IMR-90 (cell line): ENCODE measurements at regions not wholly inside any gene's neighbourhood (a gene's known extent, or its start where the extent isn't known, plus 50 kb on each side); places are given as distances from the start of the nearest gene placed in this dataset.
"Not testable (repeated sequence)": the region's sequence is repeated elsewhere in the genome, so short reads cannot be mapped to it uniquely, and the experiment has no call there.

ENCODE experiments used
- ATAC-seq: fragments of 200-7000 bp; cut with Tn5 transposase; 2 replicates; pipeline ENCODE4 v1.9.1; 2020; ENCODE audit warnings: low read depth, mild to moderate bottlenecking, moderate library complexity
- BruUV-seq: library from RNA; stranded (reverse); fragments of 400-500 nt; replicated peaks from 2 replicates; lab custom pipeline; 2021; lab: Mats Ljungman, UMichigan
- CTCF ChIA-PET: fragments of 300-600 bp; formaldehyde crosslinking; extraction: SDS; loops from one replicate; lab custom pipeline; 2021; ENCODE audit warnings: antibody characterized with exemption; lab: Yijun Ruan, JAX
- POLR2A ChIA-PET: fragments of 300-600 bp; sonication (Branson Sonifier 250); formaldehyde crosslinking; loops from one replicate; lab custom pipeline; 2022; ENCODE audit warnings: antibody characterized with exemption; ENCODE audit not compliant: unreplicated experiment; lab: Charles Lee
- DNase-seq: peaks from one replicate; pipeline ENCODE4 v3.0.0; 2013
- H2AFZ ChIP-seq: replicated peaks from 2 replicates; pipeline ENCODE3; 2013; ENCODE audit warnings: low read length, mild to moderate bottlenecking; ENCODE audit not compliant: poor library complexity
- H2AK5ac ChIP-seq: 2 replicates; pipeline ENCODE4 v1.6.1; 2013; ENCODE audit warnings: low read depth, low read length, inconsistent platforms
- H2AK9ac ChIP-seq: replicated peaks from 2 replicates; pipeline ENCODE3; 2013; ENCODE audit warnings: mild to moderate bottlenecking, low read depth, low read length, moderate library complexity; ENCODE audit not compliant: poor library complexity
- H2BK120ac ChIP-seq: 2 replicates; pipeline ENCODE4 v1.6.1; 2013; ENCODE audit warnings: low read depth, low read length, inconsistent platforms
- H2BK15ac ChIP-seq: 3 replicates; pipeline ENCODE4 v1.6.1; 2013; ENCODE audit warnings: low read depth, low read length, inconsistent platforms
- H2BK20ac ChIP-seq: 2 replicates; pipeline ENCODE4 v1.6.1; 2013; ENCODE audit warnings: low read depth, mild to moderate bottlenecking, inconsistent platforms, low read length, moderate library complexity
- H2BK5ac ChIP-seq: 2 replicates; pipeline ENCODE4 v1.6.1; 2013; ENCODE audit warnings: mild to moderate bottlenecking, low read depth, low read length, inconsistent platforms; ENCODE audit not compliant: poor library complexity, severe bottlenecking
- H3K14ac ChIP-seq: replicated peaks from 2 replicates; pipeline ENCODE4 v1.6.1; 2013; ENCODE audit warnings: low read depth, low read length, inconsistent platforms
- H3K18ac ChIP-seq: 2 replicates; pipeline ENCODE4 v1.6.1; 2013; ENCODE audit warnings: low read depth, low read length, control low read depth
- H3K23ac ChIP-seq: 2 replicates; pipeline ENCODE4 v1.6.1; 2013; ENCODE audit warnings: low read depth, low read length, inconsistent platforms
- H3K27ac ChIP-seq: 2 replicates; pipeline ENCODE4 v1.5.1; 2013; ENCODE audit warnings: mild to moderate bottlenecking, control low read depth, low read length; ENCODE audit not compliant: insufficient read depth
- H3K27me3 ChIP-seq: 2 replicates; pipeline ENCODE4 v1.6.1; 2013; ENCODE audit warnings: low read length; ENCODE audit not compliant: control insufficient read depth, insufficient read depth
- H3K36me3 ChIP-seq: 2 replicates; pipeline ENCODE4 v1.6.1; 2013; ENCODE audit warnings: low read length, mixed read lengths; ENCODE audit not compliant: control insufficient read depth, insufficient read depth
- H3K4ac ChIP-seq: 2 replicates; pipeline ENCODE4 v1.6.1; 2013; ENCODE audit warnings: low read depth, low read length, inconsistent platforms
- H3K4me1 ChIP-seq: 2 replicates; pipeline ENCODE4 v1.6.1; 2013; ENCODE audit warnings: low read length, mixed read lengths; ENCODE audit not compliant: control insufficient read depth, insufficient read depth
- H3K4me2 ChIP-seq: 2 replicates; pipeline ENCODE4 v1.6.1; 2013; ENCODE audit warnings: low read depth, mild to moderate bottlenecking, control low read depth, low read length, moderate library complexity
- H3K4me3 ChIP-seq: 2 replicates; pipeline ENCODE4 v1.5.1; 2013; ENCODE audit warnings: low read depth, mild to moderate bottlenecking, control low read depth, low read length, moderate library complexity; ENCODE audit not compliant: insufficient read depth
- H3K56ac ChIP-seq: 2 replicates; pipeline ENCODE4 v1.6.1; 2013; ENCODE audit warnings: low read length, inconsistent platforms; ENCODE audit not compliant: insufficient read depth; ENCODE audit errors: extremely low read depth
- H3K79me1 ChIP-seq, 2 experiments: 2 replicates each; pipeline ENCODE4 v1.6.1; 2013; ENCODE audit warnings: low read length in 2 of 2, inconsistent platforms in 1 of 2, low read depth in 1 of 2
- H3K9ac ChIP-seq: 2 replicates; pipeline ENCODE4 v1.6.1; 2013; ENCODE audit warnings: low read depth, low read length, control low read depth
- H3K9me1 ChIP-seq: 2 replicates; pipeline ENCODE4 v1.6.1; 2013; ENCODE audit warnings: low read length, inconsistent platforms; ENCODE audit not compliant: insufficient read depth
- H3K9me3 ChIP-seq: 2 replicates; pipeline ENCODE4 v1.6.1; 2013; ENCODE audit warnings: low read length; ENCODE audit not compliant: control insufficient read depth, insufficient read depth
- H4K20me1 ChIP-seq: 2 replicates; pipeline ENCODE4 v1.6.1; 2013; ENCODE audit warnings: low read length, inconsistent platforms; ENCODE audit not compliant: insufficient read depth
- H4K5ac ChIP-seq: 2 replicates; pipeline ENCODE4 v1.6.1; 2013; ENCODE audit warnings: mild to moderate bottlenecking, low read depth, low read length, control low read depth
- H4K8ac ChIP-seq, 2 experiments: 2 replicates each; pipeline ENCODE4 v1.6.1; 2013; ENCODE audit warnings: low read depth in 2 of 2, low read length in 2 of 2, control low read depth in 1 of 2, inconsistent platforms in 1 of 2
- H4K91ac ChIP-seq: 2 replicates; pipeline ENCODE4 v1.6.1; 2013; ENCODE audit warnings: low read depth, low read length, inconsistent platforms; ENCODE audit not compliant: insufficient read depth
- CHD1 ChIP-seq: IDR thresholded peaks from 2 replicates; pipeline ENCODE4 v1.6.1; 2012; ENCODE audit warnings: low read depth, low read length, improper control_type of control experiment
- FOS ChIP-seq: fragments of 150-350 bp; IDR thresholded peaks from 2 replicates; pipeline ENCODE4 v1.6.1; 2016; ENCODE audit warnings: low read depth, low read length
- MXI1 ChIP-seq: IDR thresholded peaks from 2 replicates; pipeline ENCODE4 v1.6.1; 2012; ENCODE audit warnings: low read depth, mild to moderate bottlenecking, low read length, moderate library complexity, borderline replicate concordance
- NFE2L2 ChIP-seq: fragments of 150-350 bp; IDR thresholded peaks from 2 replicates; pipeline ENCODE4 v1.6.1; 2016; ENCODE audit warnings: low read depth, mild to moderate bottlenecking, low read length
- POLR2A ChIP-seq: IDR thresholded peaks from 2 replicates; pipeline ENCODE4 v1.6.1; 2012; ENCODE audit warnings: mild to moderate bottlenecking, low read depth, low read length
- WGBS, 2 experiments: methylation state at CpG; one replicate each; pipeline versions ENCODE4 v1.1.5 to v1.1.7; 2013; ENCODE audit warnings: missing lambda C conversion rate in 2 of 2; ENCODE audit not compliant: insufficient read length in 1 of 2; ENCODE audit errors: extremely low coverage in 2 of 2; 5-methylcytosine and 5-hydroxymethylcytosine counted together
- dilution Hi-C: fragments of 300-500 bp; cut with HindIII; formaldehyde crosslinking; loops from one replicate; pipeline ENCODE4 v1.14.3; 2018; ENCODE audit warnings: low sequenced_read_pairs; ENCODE audit not compliant: unreplicated experiment
- in situ Hi-C: fragments of 300-500 bp; cut with MboI; formaldehyde crosslinking; loops from 3 replicates; pipeline ENCODE4 v1.14.3; 2019; ENCODE audit warnings: low sequenced_read_pairs, inconsistent platforms, mixed read lengths
- intact Hi-C: fragments of 100-400 bp; cut with micrococcal nuclease; formaldehyde crosslinking; loops from 2 replicates; pipeline ENCODE4 v1.10.0; 2022
- TF ChIP-seq, protein P1 (sequence below): fragments of 150-350 bp; IDR thresholded peaks from 2 replicates; pipeline ENCODE4 v1.6.1; 2017; ENCODE audit warnings: mild to moderate bottlenecking, antibody characterized with exemption, low read length, low read depth

DNA sequence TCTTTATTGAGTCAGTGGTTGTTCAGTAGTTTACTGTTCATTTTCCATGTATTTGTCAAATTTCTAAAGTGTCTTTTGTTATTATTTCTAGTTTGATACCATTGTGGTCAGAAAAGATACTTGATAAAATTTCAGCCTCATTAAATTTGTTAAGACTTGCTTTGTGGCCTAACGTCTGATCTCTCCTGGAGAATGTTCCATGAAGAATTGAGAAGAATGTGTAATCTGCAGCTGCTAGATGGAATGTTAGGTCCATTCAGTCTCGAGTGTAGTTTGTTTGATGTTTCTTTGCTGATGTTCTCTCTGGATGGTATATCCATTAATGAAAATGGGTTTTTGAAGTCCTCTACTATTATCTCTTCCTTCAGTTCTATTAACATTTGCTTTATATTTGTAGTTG lies 394.7 kb upstream of the ANO5 start:
- CTCF ChIA-PET = no interaction called here

DNA sequence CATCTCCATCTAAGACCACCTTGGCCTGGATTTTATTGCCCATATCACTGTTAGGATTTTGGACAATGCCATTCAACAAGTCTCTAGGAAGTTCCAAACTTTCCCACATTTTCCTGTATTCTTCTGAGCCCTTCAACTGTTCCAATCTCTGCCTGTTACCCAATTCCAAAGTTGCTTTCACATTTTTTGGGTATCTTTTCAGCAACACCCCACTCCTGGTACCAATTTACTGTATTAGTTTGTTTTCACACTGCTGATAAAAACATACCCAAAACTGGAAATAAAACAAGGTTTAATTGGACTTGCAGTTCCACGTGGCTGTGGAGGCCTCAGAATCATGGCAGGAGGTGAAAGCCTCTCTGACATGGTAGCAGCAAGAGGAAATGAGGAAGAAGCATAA lies 388.4 kb upstream of the ANO5 start:
- BruUV-seq, H4K5ac ChIP-seq, dilution Hi-C loops, H3K23ac ChIP-seq, H3K56ac ChIP-seq, H2BK5ac ChIP-seq, intact Hi-C loops, H3K79me1 ChIP-seq, H3K9ac ChIP-seq, ATAC-seq, H2AFZ ChIP-seq, H3K4me2 ChIP-seq, H3K4ac ChIP-seq, H4K91ac ChIP-seq, H3K9me1 ChIP-seq, H3K18ac ChIP-seq, H2BK120ac ChIP-seq, POLR2A ChIA-PET, H4K8ac ChIP-seq, CTCF ChIA-PET, DNase-seq, H3K4me3 ChIP-seq, H3K9me3 ChIP-seq, H3K4me1 ChIP-seq, H2AK9ac ChIP-seq, H3K27me3 ChIP-seq, H3K36me3 ChIP-seq, H4K20me1 ChIP-seq, H2BK15ac ChIP-seq, H2BK20ac ChIP-seq, H2AK5ac ChIP-seq, H3K14ac ChIP-seq, H3K27ac ChIP-seq, in situ Hi-C loops: not testable (repeated sequence)
- no CpG with 5 or more reads among the region's 1 CpG for WGBS, 2 experiments

More for the DNA sequence above, 394.7 kb upstream of the ANO5 start:
- Histone ChIP-seq H2AK5ac (no peak overlapping the region), H3K9me3 (peaks cover 9% of the 10 kb centered on the region), H4K91ac (no peak overlapping the region), H2BK120ac (no peak overlapping the region), H3K18ac (no peak overlapping the region), H2AFZ (no peak overlapping the region), H2BK15ac (no peak overlapping the region), H3K4me2 (no peak overlapping the region), H4K8ac (no peak overlapping the region), H3K27ac (no peak overlapping the region), H3K23ac (no peak overlapping the region), H2BK20ac (no peak overlapping the region), H3K9me1 (no peaks in the 10 kb centered on the region), H3K27me3 (no peaks in the 10 kb centered on the region), H3K9ac (no peak overlapping the region), H3K79me1 (no peaks in the 10 kb centered on the region), H2BK5ac (no peak overlapping the region), H4K5ac (no peak overlapping the region), H3K56ac (no peak overlapping the region), H3K4ac (no peak overlapping the region), H4K20me1 (no peaks in the 10 kb centered on the region), H3K4me1 (no peaks in the 10 kb centered on the region), H3K36me3 (no peaks in the 10 kb centered on the region), H3K14ac (no peak overlapping the region), H3K4me3 (no peak overlapping the region), H2AK9ac (no peak overlapping the region)
- DNase-seq (no peak), ATAC-seq (no peak)
- intact Hi-C loops = no loop called here
- TF ChIP-seq FOS = no peak
- no peak for TF ChIP-seq NFE2L2
- no peak for TF ChIP-seq POLR2A
- TF ChIP-seq, protein P1, sequence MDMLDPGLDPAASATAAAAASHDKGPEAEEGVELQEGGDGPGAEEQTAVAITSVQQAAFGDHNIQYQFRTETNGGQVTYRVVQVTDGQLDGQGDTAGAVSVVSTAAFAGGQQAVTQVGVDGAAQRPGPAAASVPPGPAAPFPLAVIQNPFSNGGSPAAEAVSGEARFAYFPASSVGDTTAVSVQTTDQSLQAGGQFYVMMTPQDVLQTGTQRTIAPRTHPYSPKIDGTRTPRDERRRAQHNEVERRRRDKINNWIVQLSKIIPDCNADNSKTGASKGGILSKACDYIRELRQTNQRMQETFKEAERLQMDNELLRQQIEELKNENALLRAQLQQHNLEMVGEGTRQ = no peak
- TF ChIP-seq CHD1 = no peak
- TF ChIP-seq MXI1 = no peak
- WGBS, 2 experiments = no CpG with 5 or more reads among the region's 2 CpGs
- dilution Hi-C loops = no loop called here
- POLR2A ChIA-PET = no interaction called here
- no TSS peak for BruUV-seq
- in situ Hi-C loops = no loop called here
